Peyer's patch (tissue), 4 donors: ENCODE measurements at regions not wholly inside any gene's neighbourhood (a gene's known extent, or its start where the extent isn't known, plus 50 kb on each side); places are given as distances from the start of the nearest gene placed in this dataset.
"Not testable (repeated sequence)": the region's sequence is repeated elsewhere in the genome, so short reads cannot be mapped to it uniquely, and the experiment has no call there.

Source experiments
- DNase-seq, 3 donors: peaks; one replicate each; pipeline ENCODE4 v3.0.0-alpha.2; 2017 to 2019
- H3K27ac ChIP-seq, 4 donors: fragments of 200-600 bp; sonication (generic); one replicate each; pipeline ENCODE4 v1.5.1; 2016 to 2019
- H3K27me3 ChIP-seq, 2 donors: fragments of 200-600 bp; sonication (generic); one replicate each; pipeline ENCODE4 v1.5.1; 2019
- H3K36me3 ChIP-seq, 3 donors: fragments of 200-600 bp; sonication (generic); one replicate each; pipeline ENCODE4 v1.5.1; 2016 to 2019
- H3K4me1 ChIP-seq, 4 donors: fragments of 200-600 bp; sonication (generic); one replicate each; pipeline ENCODE4 v1.5.1; 2016 to 2019
- H3K4me3 ChIP-seq, 4 donors: fragments of 200-600 bp; sonication (generic); 1 replicate in 3 of 4; 2 replicates in 1 of 4; pipeline ENCODE4 v1.5.1; 2016 to 2019; ENCODE audit warnings: mild to moderate bottlenecking in 1 of 4
- H3K9me3 ChIP-seq, 4 donors: fragments of 200-600 bp; sonication (generic); one replicate each; pipeline ENCODE4 v1.5.1; 2016 to 2019; ENCODE audit warnings: mild to moderate bottlenecking in 1 of 4
- POLR2A ChIP-seq, 2 donors: fragments of 450-650 bp; IDR thresholded peaks; one replicate each; pipeline ENCODE4 v1.5.1; 2017; ENCODE audit warnings: antibody characterized with exemption in 2 of 2, mild to moderate bottlenecking in 2 of 2, moderate library complexity in 2 of 2
- TF ChIP-seq, protein P1 (sequence below), 6 experiments: fragments of 450-650 bp in 4 of 6; fragments of 200-600 bp in 2 of 6; sonication (generic) in 1 of 6; IDR thresholded peaks; one replicate each; pipeline ENCODE4 v1.5.1; 2017 to 2019; ENCODE audit warnings: antibody characterized with exemption in 6 of 6, mild to moderate bottlenecking in 3 of 6, moderate library complexity in 1 of 6

GRCh38 chr7:55261386-55261770 is 103.8 kb upstream of the LANCL2 start:
- H3K27ac ChIP-seq: no peak overlapping the region

GRCh38 chr7:55265328-55265727 is 99.8 kb upstream of the LANCL2 start:
- not testable (repeated sequence) for DNase-seq, H3K4me3 ChIP-seq, H3K27ac ChIP-seq, H3K4me1 ChIP-seq, H3K36me3 ChIP-seq, H3K27me3 ChIP-seq, H3K9me3 ChIP-seq

More at GRCh38 chr7:55261386-55261770, 103.8 kb upstream of the LANCL2 start:
- no peak for DNase-seq
- no peaks in the 10 kb centered on the region for H3K27me3 ChIP-seq
- no peaks in the 10 kb centered on the region for H3K4me1 ChIP-seq
- TF ChIP-seq, protein P1, sequence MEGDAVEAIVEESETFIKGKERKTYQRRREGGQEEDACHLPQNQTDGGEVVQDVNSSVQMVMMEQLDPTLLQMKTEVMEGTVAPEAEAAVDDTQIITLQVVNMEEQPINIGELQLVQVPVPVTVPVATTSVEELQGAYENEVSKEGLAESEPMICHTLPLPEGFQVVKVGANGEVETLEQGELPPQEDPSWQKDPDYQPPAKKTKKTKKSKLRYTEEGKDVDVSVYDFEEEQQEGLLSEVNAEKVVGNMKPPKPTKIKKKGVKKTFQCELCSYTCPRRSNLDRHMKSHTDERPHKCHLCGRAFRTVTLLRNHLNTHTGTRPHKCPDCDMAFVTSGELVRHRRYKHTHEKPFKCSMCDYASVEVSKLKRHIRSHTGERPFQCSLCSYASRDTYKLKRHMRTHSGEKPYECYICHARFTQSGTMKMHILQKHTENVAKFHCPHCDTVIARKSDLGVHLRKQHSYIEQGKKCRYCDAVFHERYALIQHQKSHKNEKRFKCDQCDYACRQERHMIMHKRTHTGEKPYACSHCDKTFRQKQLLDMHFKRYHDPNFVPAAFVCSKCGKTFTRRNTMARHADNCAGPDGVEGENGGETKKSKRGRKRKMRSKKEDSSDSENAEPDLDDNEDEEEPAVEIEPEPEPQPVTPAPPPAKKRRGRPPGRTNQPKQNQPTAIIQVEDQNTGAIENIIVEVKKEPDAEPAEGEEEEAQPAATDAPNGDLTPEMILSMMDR (IDR thresholded peaks at IDR 0.05): no peak
- no peak for TF ChIP-seq POLR2A (IDR thresholded peaks at IDR 0.05)
- H3K36me3 ChIP-seq: no peaks in the 10 kb centered on the region
- no peaks in the 10 kb centered on the region for H3K9me3 ChIP-seq
- H3K4me3 ChIP-seq: no peak overlapping the region

- Histone ChIP-seq H3K36me3 (no peaks in the 10 kb centered on the region), H3K27ac (no peak overlapping the region), H3K27me3 (no peaks in the 10 kb centered on the region), H3K9me3 (no peaks in the 10 kb centered on the region), H3K4me3 (no peak overlapping the region), H3K4me1 (no peaks in the 10 kb centered on the region)
- TF ChIP-seq, protein P1 (IDR thresholded peaks at IDR 0.05): no peak
- no peak for TF ChIP-seq POLR2A (IDR thresholded peaks at IDR 0.05)
- DNase-seq: no peak
These were observed 99.1 kb upstream of the LANCL2 start for GRCh38 chr7:55265836-55266642.

- H3K36me3 ChIP-seq: no peaks in the 10 kb centered on the region
- DNase-seq: no peak
- TF ChIP-seq, protein P1 (IDR thresholded peaks at IDR 0.05): no peak
- no peak for TF ChIP-seq POLR2A (IDR thresholded peaks at IDR 0.05)
- H3K4me3 ChIP-seq: no peak overlapping the region
- H3K4me1 ChIP-seq: no peaks in the 10 kb centered on the region
- no peaks in the 10 kb centered on the region for H3K27me3 ChIP-seq
- H3K9me3 ChIP-seq: no peaks in the 10 kb centered on the region
- H3K27ac ChIP-seq: no peak overlapping the region
These were observed 94.0 kb upstream of the LANCL2 start for GRCh38 chr7:55271069-55271626.

- H3K9me3 ChIP-seq: no peaks in the 10 kb centered on the region
- H3K36me3 ChIP-seq: no peaks in the 10 kb centered on the region
- no peaks in the 10 kb centered on the region for H3K4me1 ChIP-seq
- no peak for TF ChIP-seq POLR2A (IDR thresholded peaks at IDR 0.05)
- TF ChIP-seq, protein P1 (IDR thresholded peaks at IDR 0.05): no peak
- no peak for DNase-seq
- H3K27ac ChIP-seq: no peak overlapping the region
- H3K4me3 ChIP-seq: no peak overlapping the region
- no peaks in the 10 kb centered on the region for H3K27me3 ChIP-seq
These were observed 93.5 kb upstream of the LANCL2 start for GRCh38 chr7:55271661-55272060.

- no peaks in the 10 kb centered on the region for H3K9me3 ChIP-seq
- no peak for DNase-seq
- no peaks in the 10 kb centered on the region for H3K27me3 ChIP-seq
- no peaks in the 10 kb centered on the region for H3K36me3 ChIP-seq
- no peak overlapping the region for H3K4me3 ChIP-seq
- H3K4me1 ChIP-seq: no peaks in the 10 kb centered on the region
- no peak overlapping the region for H3K27ac ChIP-seq
- TF ChIP-seq, protein P1 (IDR thresholded peaks at IDR 0.05): no peak
- no peak for TF ChIP-seq POLR2A (IDR thresholded peaks at IDR 0.05)
These were observed 92.8 kb upstream of the LANCL2 start for GRCh38 chr7:55272328-55272727.
